Liver (tissue), 8 donors: ENCODE measurements at regions not wholly inside any gene's neighbourhood (a gene's known extent, or its start where the extent isn't known, plus 50 kb on each side); places are given as distances from the start of the nearest gene placed in this dataset.

Experiments
- DNase-seq: peaks from one replicate; pipeline ENCODE4 v3.0.0-alpha.2; 2017; ENCODE audit warnings: low spot score
- H3K27ac ChIP-seq, 2 donors: one replicate each; pipeline ENCODE4 v1.7.0; 2013; ENCODE audit warnings: inconsistent platforms in 2 of 2, low read length in 2 of 2, control low read depth in 1 of 2, low read depth in 1 of 2, mild to moderate bottlenecking in 1 of 2
- H3K27me3 ChIP-seq, 4 donors: one replicate each; pipeline versions ENCODE4 v1.6.1 to v1.7.0; 2013; ENCODE audit warnings: low read length in 3 of 4, inconsistent platforms in 1 of 4, mild to moderate bottlenecking in 1 of 4, moderate library complexity in 1 of 4; ENCODE audit not compliant: control insufficient read depth in 4 of 4, insufficient read depth in 4 of 4
- H3K36me3 ChIP-seq, 4 donors: one replicate each; pipeline versions ENCODE4 v1.6.1 to v1.7.0; 2013; ENCODE audit warnings: low read length in 3 of 4, mild to moderate bottlenecking in 3 of 4, low read depth in 1 of 4, moderate library complexity in 1 of 4; ENCODE audit not compliant: control insufficient read depth in 4 of 4, insufficient read depth in 3 of 4
- H3K4me1 ChIP-seq, 4 donors: one replicate each; pipeline versions ENCODE4 v1.6.1 to v1.7.0; 2013; ENCODE audit warnings: low read length in 3 of 4, mild to moderate bottlenecking in 3 of 4, moderate library complexity in 1 of 4; ENCODE audit not compliant: control insufficient read depth in 4 of 4, insufficient read depth in 4 of 4
- H3K4me3 ChIP-seq, 3 donors: one replicate each; pipeline versions ENCODE4 v1.6.1 to v1.7.0; 2013; ENCODE audit warnings: low read length in 3 of 3, control low read depth in 1 of 3, low read depth in 1 of 3, mild to moderate bottlenecking in 1 of 3
- H3K9ac ChIP-seq, 2 donors: one replicate each; pipeline ENCODE4 v1.7.0; 2013; ENCODE audit warnings: low read length in 2 of 2, mild to moderate bottlenecking in 2 of 2, moderate library complexity in 2 of 2, control low read depth in 1 of 2, low read depth in 1 of 2
- H3K9me3 ChIP-seq, 4 donors: one replicate each; pipeline versions ENCODE4 v1.6.1 to v1.7.0; 2013; ENCODE audit warnings: low read length in 3 of 4; ENCODE audit not compliant: control insufficient read depth in 4 of 4
- ATF3 ChIP-seq: IDR thresholded peaks from 2 replicates; pipeline ENCODE4 v1.6.1; 2016; ENCODE audit warnings: antibody characterized with exemption
- CTCF ChIP-seq: fragments of 150-350 bp; IDR thresholded peaks from 2 replicates; pipeline ENCODE4 v1.5.1; 2017; ENCODE audit warnings: improper control_type of control experiment, low read depth, low read length; ENCODE audit not compliant: missing input control
- EGR1 ChIP-seq, 2 donors: IDR thresholded peaks; 2 replicates each; pipeline ENCODE4 v1.6.1; 2016 to 2018; ENCODE audit warnings: antibody characterized with exemption in 2 of 2, low read depth in 2 of 2
- FOXA1 ChIP-seq: IDR thresholded peaks from 2 replicates; pipeline ENCODE4 v1.6.1; 2016; ENCODE audit warnings: antibody characterized with exemption
- FOXA2 ChIP-seq: IDR thresholded peaks from 2 replicates; pipeline ENCODE4 v1.6.1; 2016; ENCODE audit warnings: antibody characterized with exemption
- GABPA ChIP-seq, 2 donors: IDR thresholded peaks in 1 of 2; conservative IDR thresholded peaks in 1 of 2; 2 replicates each; pipeline ENCODE4 v1.6.1; 2016; ENCODE audit warnings: antibody characterized with exemption in 2 of 2, mild to moderate bottlenecking in 1 of 2, moderate library complexity in 1 of 2
- HNF4A ChIP-seq, 2 donors: conservative IDR thresholded peaks; 2 replicates each; pipeline ENCODE4 v1.6.1; 2016; ENCODE audit warnings: antibody characterized with exemption in 2 of 2, mild to moderate bottlenecking in 2 of 2
- HNF4G ChIP-seq: IDR thresholded peaks from 2 replicates; pipeline ENCODE4 v1.6.1; 2016; ENCODE audit warnings: antibody characterized with exemption
- JUND ChIP-seq, 2 donors: IDR thresholded peaks; 2 replicates each; pipeline ENCODE4 v1.6.1; 2016; ENCODE audit warnings: antibody characterized with exemption in 2 of 2
- MAX ChIP-seq: IDR thresholded peaks from 2 replicates; pipeline ENCODE4 v1.6.1; 2016; ENCODE audit warnings: antibody characterized with exemption
- NR2F2 ChIP-seq: IDR thresholded peaks from 2 replicates; pipeline ENCODE4 v1.6.1; 2016; ENCODE audit warnings: antibody characterized with exemption
- RAD21 ChIP-seq, 2 donors: IDR thresholded peaks; 2 replicates each; pipeline ENCODE4 v1.6.1; 2016; ENCODE audit warnings: antibody characterized with exemption in 2 of 2, mild to moderate bottlenecking in 2 of 2
- REST ChIP-seq: IDR thresholded peaks from 2 replicates; pipeline ENCODE4 v1.6.1; 2016; ENCODE audit warnings: antibody characterized with exemption, mild to moderate bottlenecking
- RXRA ChIP-seq, 2 donors: IDR thresholded peaks; 2 replicates each; pipeline ENCODE4 v1.6.1; 2017 to 2018; ENCODE audit warnings: antibody characterized with exemption in 2 of 2, mild to moderate bottlenecking in 1 of 2
- SP1 ChIP-seq: IDR thresholded peaks from 2 replicates; pipeline ENCODE4 v1.6.1; 2018; ENCODE audit warnings: antibody characterized with exemption, mild to moderate bottlenecking
- TAF1 ChIP-seq: conservative IDR thresholded peaks from 2 replicates; pipeline ENCODE4 v1.6.1; 2016; ENCODE audit warnings: antibody characterized with exemption, mild to moderate bottlenecking
- YY1 ChIP-seq: IDR thresholded peaks from 2 replicates; pipeline ENCODE4 v1.6.1; 2016; ENCODE audit warnings: antibody characterized with exemption, mild to moderate bottlenecking
- ZBTB33 ChIP-seq: IDR thresholded peaks from 2 replicates; pipeline ENCODE4 v1.6.1; 2016; ENCODE audit warnings: antibody characterized with exemption
- WGBS: extraction: QIAGEN DNeasy Blood & Tissue Kit; methylation state at CpG from one replicate; pipeline ENCODE4 v1.1.7; 2013; 5-methylcytosine and 5-hydroxymethylcytosine counted together
- donor health status: healthy.
- donor health status: healthy.
- donor health status: healthy.
- donor health status: healthy.
- donor health status: healthy.

GRCh38 chr13:37395544-37395943, 203.0 kb downstream of the POSTN start:
- Histone ChIP-seq H3K9me3 (peaks cover 0 to 2% (median 0%) of the 10 kb centered on the region in 4 donors), H3K27me3 (no peaks in the 10 kb centered on the region), H3K9ac (no peak overlapping the region), H3K4me1 (no peaks in the 10 kb centered on the region), H3K4me3 (no peak overlapping the region), H3K27ac (no peak overlapping the region), H3K36me3 (no peaks in the 10 kb centered on the region)
- no peak for DNase-seq
- WGBS: 91% methylated on average over 3 of the region's 3 CpGs
- TF ChIP-seq MAX: no peak
- TF ChIP-seq HNF4A (conservative IDR thresholded peaks at IDR 0.05): no peak
- TF ChIP-seq NR2F2: no peak
- TF ChIP-seq GABPA (IDR thresholded peaks at IDR 0.05 in 1 of 2, conservative IDR thresholded peaks at IDR 0.05 in 1 of 2): no peak
- TF ChIP-seq REST: no peak
- TF ChIP-seq YY1: no peak
- TF ChIP-seq ZBTB33: no peak

- Histone ChIP-seq H3K4me3 (no peak overlapping the region), H3K27me3 (no peaks in the 10 kb centered on the region), H3K36me3 (no peaks in the 10 kb centered on the region), H3K9me3 (peaks cover 0 to 2% (median 0%) of the 10 kb centered on the region in 4 donors), H3K9ac (no peak overlapping the region), H3K27ac (no peak overlapping the region), H3K4me1 (no peaks in the 10 kb centered on the region)
- DNase-seq: no peak
- TF ChIP-seq REST (no peak), ATF3 (no peak), FOXA1 (no peak), FOXA2 (no peak), EGR1 (IDR thresholded peaks at IDR 0.05; ENCODE audit: low read depth in 2 of 2) (no peak), HNF4G (no peak), ZBTB33 (no peak), SP1 (no peak), CTCF (no peak), YY1 (no peak), MAX (no peak), NR2F2 (no peak), JUND (IDR thresholded peaks at IDR 0.05) (no peak), TAF1 (no peak), RAD21 (IDR thresholded peaks at IDR 0.05) (no peak), RXRA (IDR thresholded peaks at IDR 0.05) (no peak), GABPA (IDR thresholded peaks at IDR 0.05 in 1 of 2, conservative IDR thresholded peaks at IDR 0.05 in 1 of 2) (no peak), HNF4A (conservative IDR thresholded peaks at IDR 0.05) (no peak)
- 56% methylated on average over 3 of the region's 3 CpGs for WGBS
Observed at GRCh38 chr13:37392389-37392788, 206.2 kb downstream of the POSTN start.
